ENCODE measurements at regions not wholly inside any gene's neighbourhood (a gene's known extent, or its start where the extent isn't known, plus 50 kb on each side); places are given as distances from the start of the nearest gene placed in this dataset.

- TF ChIP-seq REST (IDR thresholded peaks at IDR 0.05) (no peak), PBX3 (IDR thresholded peaks at IDR 0.05) (no peak), SMC3 (IDR thresholded peaks at IDR 0.05) (no peak), FOXS1 (CRISPR knock-in tag; IDR thresholded peaks at IDR 0.05) (no peak), MAZ (IDR thresholded peaks at IDR 0.05; ENCODE audit: borderline replicate concordance, low read depth, low read length) (no peak)
Measured at GRCh38 chr2:59196491-59196890, 955.4 kb upstream of the FANCL start (continued).

GRCh38 chr2:59195851-59196250 lies 954.7 kb upstream of the FANCL start:
- ATAC-seq: no peak
- POLR2A ChIA-PET: no interaction called here

GRCh38 chr2:59191781-59192180 lies 950.7 kb upstream of the FANCL start:
- POLR2A ChIA-PET: no interaction called here

More at GRCh38 chr2:59195851-59196250, 954.7 kb upstream of the FANCL start:
- H3K27ac ChIP-seq: no peak overlapping the region
- H3K4me1 ChIP-seq: no peaks in the 10 kb centered on the region
- TF ChIP-seq ELK1 (IDR thresholded peaks at IDR 0.05; ENCODE audit: low read depth, low read length) (no peak), ZNF302 (CRISPR knock-in tag; IDR thresholded peaks at IDR 0.05) (no peak), RFX5 (IDR thresholded peaks at IDR 0.05) (no peak), MAZ (IDR thresholded peaks at IDR 0.05; ENCODE audit: borderline replicate concordance, low read depth, low read length) (no peak), CBX8 (IDR thresholded peaks at IDR 0.05) (no peak), EHMT2 (IDR thresholded peaks at IDR 0.05; ENCODE audit: low read depth) (no peak), GATA3 (IDR thresholded peaks at IDR 0.05; ENCODE audit: borderline replicate concordance) (no peak), POLR2AphosphoS2 (conservative IDR thresholded peaks at IDR 0.05; ENCODE audit: low read length) (no peak), FOSB (CRISPR knock-in tag; IDR thresholded peaks at IDR 0.05) (no peak)
- H3K4me3 ChIP-seq: no peak overlapping the region
- no peak for DNase-seq (ENCODE audit: low read depth in 1 of 2, low spot score in 1 of 2)
- H3K4me2 ChIP-seq: no peak overlapping the region
- CTCF ChIA-PET: no interaction called here
- no peaks in the 10 kb centered on the region for H3K9me3 ChIP-seq
- WGBS (ENCODE audit: missing lambda C conversion rate): 50% methylated on average over 4 of the region's 4 CpGs
- FAIRE-seq: no peak

More at GRCh38 chr2:59191781-59192180, 950.7 kb upstream of the FANCL start:
- Histone ChIP-seq H3K4me2 (no peak overlapping the region), H3K27ac (no peak overlapping the region), H3K9me3 (no peaks in the 10 kb centered on the region), H3K4me1 (no peaks in the 10 kb centered on the region), H3K4me3 (no peak overlapping the region)
- TF ChIP-seq TP53 (CRISPR knock-in tag; IDR thresholded peaks at IDR 0.05) (no peak), ESRRA (IDR thresholded peaks at IDR 0.05; ENCODE audit: borderline replicate concordance, low read length) (no peak), RARB (CRISPR knock-in tag; IDR thresholded peaks at IDR 0.05) (no peak), JUN (IDR thresholded peaks at IDR 0.05) (no peak), EHMT2 (IDR thresholded peaks at IDR 0.05; ENCODE audit: low read depth) (no peak), SREBF2 (IDR thresholded peaks at IDR 0.05) (no peak), MAX (IDR thresholded peaks at IDR 0.05) (no peak), BCL3 (IDR thresholded peaks at IDR 0.05) (no peak), ZFP36 (IDR thresholded peaks at IDR 0.05; ENCODE audit: borderline replicate concordance, partially characterized antibody) (no peak), FOSB (CRISPR knock-in tag; IDR thresholded peaks at IDR 0.05) (no peak), GATA3 (IDR thresholded peaks at IDR 0.05; ENCODE audit: borderline replicate concordance) (no peak), HMGXB4 (CRISPR knock-in tag; IDR thresholded peaks at IDR 0.05; ENCODE audit: borderline replicate concordance) (no peak), KDM1A (IDR thresholded peaks at IDR 0.05; ENCODE audit: low read depth) (no peak)
- CTCF ChIA-PET: interaction anchor here (0.7 kb wide), 1 partner anchor 10 kb away, joined by 3 read pairs; no protein-coding TSS in a partner anchor
- DNase-seq (ENCODE audit: low read depth in 1 of 2, low spot score in 1 of 2) (no peak), FAIRE-seq (no peak), ATAC-seq (no peak)
- WGBS (ENCODE audit: missing lambda C conversion rate): 27% methylated on average over 4 of the region's 4 CpGs

All from A549 (cell line).